Type B pancreatic cell (in vitro differentiated cells): ENCODE measurements at regions not wholly inside any gene's neighbourhood (a gene's known extent, or its start where the extent isn't known, plus 50 kb on each side); places are given as distances from the start of the nearest gene placed in this dataset.

ENCODE experiments used
- DNase-seq: peaks from one replicate; pipeline ENCODE4 v3.0.0; 2021; ENCODE audit warnings: mixed read lengths; ENCODE audit not compliant: unreplicated experiment; ENCODE audit errors: extremely low spot score
- H3K27ac Mint-ChIP-seq: 2 replicates; pipeline ENCODE4 v1.8.0; 2021; ENCODE audit warnings: mild to moderate bottlenecking, mixed read lengths
- H3K27me3 Mint-ChIP-seq: 2 replicates; pipeline ENCODE4 v1.8.0; 2021; ENCODE audit warnings: mixed read lengths
- H3K36me3 Mint-ChIP-seq: 2 replicates; pipeline ENCODE4 v1.8.0; 2021; ENCODE audit warnings: mixed read lengths
- H3K4me1 Mint-ChIP-seq: one replicate; pipeline ENCODE4 v1.8.0; 2021; ENCODE audit warnings: mixed read lengths; ENCODE audit not compliant: unreplicated experiment
- H3K4me3 Mint-ChIP-seq: 2 replicates; pipeline ENCODE4 v1.8.0; 2021; ENCODE audit warnings: mild to moderate bottlenecking, mixed read lengths
- H3K9me3 Mint-ChIP-seq: 2 replicates; pipeline ENCODE4 v1.8.0; 2021; ENCODE audit warnings: mixed read lengths
- CTCF ChIP-seq: fragments of 200-600 bp; sonication (generic); conservative IDR thresholded peaks from 2 replicates; pipeline ENCODE4 v1.5.0; 2021; ENCODE audit warnings: antibody characterized with exemption, mild to moderate bottlenecking

- Mint-ChIP-seq H3K4me3 (no peak overlapping the region), H3K27ac (no peak overlapping the region), H3K9me3 (no peaks in the 10 kb centered on the region)
Observed at GRCh38 chr5:86951761-86952160, 315.9 kb upstream of the RASA1 start.

GRCh38 chr5:86964889-86965288 is 302.8 kb upstream of the RASA1 start:
- no peak for DNase-seq
- Mint-ChIP-seq H3K4me1 (peaks cover 5% of the 10 kb centered on the region), H3K9me3 (no peaks in the 10 kb centered on the region), H3K4me3 (no peak overlapping the region), H3K36me3 (no peaks in the 10 kb centered on the region), H3K27ac (no peak overlapping the region), H3K27me3 (no peaks in the 10 kb centered on the region)
- no peak for TF ChIP-seq CTCF

More at GRCh38 chr5:86951761-86952160, 315.9 kb upstream of the RASA1 start:
- no peak for DNase-seq
- Mint-ChIP-seq H3K36me3 (no peaks in the 10 kb centered on the region), H3K4me1 (no peaks in the 10 kb centered on the region), H3K27me3 (no peaks in the 10 kb centered on the region)
- TF ChIP-seq CTCF, result no peak

- Mint-ChIP-seq H3K4me3 (no peak overlapping the region), H3K36me3 (no peaks in the 10 kb centered on the region), H3K27me3 (no peaks in the 10 kb centered on the region), H3K27ac (peak overlapping the region; percentile 12), H3K9me3 (no peaks in the 10 kb centered on the region), H3K4me1 (peaks cover 5% of the 10 kb centered on the region)
- no peak for DNase-seq
- TF ChIP-seq CTCF, result peak; percentile 71
Observed at GRCh38 chr5:86968301-86968753, 299.4 kb upstream of the RASA1 start.

- Mint-ChIP-seq H3K27me3 (no peaks in the 10 kb centered on the region), H3K4me3 (no peak overlapping the region), H3K4me1 (peaks cover 5% of the 10 kb centered on the region), H3K9me3 (no peaks in the 10 kb centered on the region), H3K27ac (no peak overlapping the region), H3K36me3 (no peaks in the 10 kb centered on the region)
- TF ChIP-seq CTCF, result no peak
- no peak for DNase-seq
Observed at GRCh38 chr5:86970361-86970760, 297.3 kb upstream of the RASA1 start.

- Mint-ChIP-seq H3K4me1 (peaks cover 5% of the 10 kb centered on the region), H3K9me3 (no peaks in the 10 kb centered on the region), H3K36me3 (no peaks in the 10 kb centered on the region), H3K27me3 (no peaks in the 10 kb centered on the region), H3K27ac (no peak overlapping the region), H3K4me3 (no peak overlapping the region)
- TF ChIP-seq CTCF, result no peak
- no peak for DNase-seq
Observed at GRCh38 chr5:86971034-86971571, 296.6 kb upstream of the RASA1 start.

GRCh38 chr5:86974955-86975354 is 292.7 kb upstream of the RASA1 start:
- no peaks in the 10 kb centered on the region for H3K4me1 Mint-ChIP-seq
- H3K36me3 Mint-ChIP-seq, result no peaks in the 10 kb centered on the region
- no peaks in the 10 kb centered on the region for H3K27me3 Mint-ChIP-seq
- no peak for TF ChIP-seq CTCF
- H3K9me3 Mint-ChIP-seq, result no peaks in the 10 kb centered on the region
- H3K4me3 Mint-ChIP-seq, result no peak overlapping the region
- no peak for DNase-seq
- H3K27ac Mint-ChIP-seq, result no peak overlapping the region
